Endodermal cell (in vitro differentiated cells): ENCODE measurements at regions not wholly inside any gene's neighbourhood (a gene's known extent, or its start where the extent isn't known, plus 50 kb on each side); places are given as distances from the start of the nearest gene placed in this dataset.

Experiments
- DNase-seq: peaks from one replicate; pipeline ENCODE4 v3.0.0-alpha.2; 2017
- H3K27ac ChIP-seq: 2 replicates; pipeline ENCODE4 v1.5.1; 2013; ENCODE audit warnings: mild to moderate bottlenecking, low read depth, low read length, moderate library complexity
- H3K27me3 ChIP-seq: 2 replicates; pipeline ENCODE4 v1.6.1; 2013; ENCODE audit warnings: mild to moderate bottlenecking, low read length, moderate library complexity; ENCODE audit not compliant: insufficient read depth, control insufficient read depth, poor library complexity, severe bottlenecking
- H3K36me3 ChIP-seq: 2 replicates; pipeline ENCODE4 v1.7.0; 2013; ENCODE audit warnings: mild to moderate bottlenecking, low read length, moderate library complexity; ENCODE audit not compliant: control insufficient read depth, insufficient read depth
- H3K4me1 ChIP-seq: one replicate; pipeline ENCODE4 v1.7.0; 2013; ENCODE audit warnings: low read length; ENCODE audit not compliant: control insufficient read depth, insufficient read depth
- H3K4me3 ChIP-seq: 2 replicates; pipeline ENCODE4 v1.5.1; 2013; ENCODE audit warnings: mild to moderate bottlenecking, low read length, moderate library complexity
- H3K9ac ChIP-seq: 2 replicates; pipeline ENCODE4 v1.6.1; 2013; ENCODE audit warnings: mild to moderate bottlenecking, low read length, moderate library complexity; ENCODE audit not compliant: poor library complexity, severe bottlenecking; ENCODE audit errors: extremely low read depth
- H3K9me3 ChIP-seq: 2 replicates; pipeline ENCODE4 v1.6.1; 2013; ENCODE audit warnings: mild to moderate bottlenecking, low read length, moderate library complexity; ENCODE audit not compliant: control insufficient read depth
- H3K27ac Mint-ChIP-seq: 2 replicates; pipeline ENCODE4 v1.8.0; 2020; ENCODE audit warnings: mixed read lengths
- H3K27me3 Mint-ChIP-seq: 2 replicates; pipeline ENCODE4 v1.8.0; 2021; ENCODE audit warnings: mild to moderate bottlenecking, mixed read lengths; ENCODE audit not compliant: insufficient read depth
- H3K36me3 Mint-ChIP-seq: 2 replicates; pipeline ENCODE4 v1.8.0; 2020; ENCODE audit warnings: low read depth, mixed read lengths
- H3K4me1 Mint-ChIP-seq: 2 replicates; pipeline ENCODE4 v1.8.0; 2020; ENCODE audit warnings: mixed read lengths
- H3K4me3 Mint-ChIP-seq: 2 replicates; pipeline ENCODE4 v1.8.0; 2020; ENCODE audit warnings: mild to moderate bottlenecking, moderate library complexity, mixed read lengths
- H3K9me3 Mint-ChIP-seq: 2 replicates; pipeline ENCODE4 v1.8.0; 2020; ENCODE audit warnings: mild to moderate bottlenecking, mixed read lengths
- CTCF ChIP-seq: fragments of 200-600 bp; sonication (generic); conservative IDR thresholded peaks from 2 replicates; pipeline ENCODE4 v1.5.0; 2021; ENCODE audit warnings: antibody characterized with exemption, mild to moderate bottlenecking
- WGBS, 2 experiments: methylation state at CpG; one replicate each; pipeline versions ENCODE4 v1.1.5 to v1.1.7; 2013; ENCODE audit warnings: missing lambda C conversion rate in 2 of 2, mixed read lengths in 1 of 2; ENCODE audit not compliant: insufficient coverage in 1 of 2, insufficient read length in 1 of 2; 5-methylcytosine and 5-hydroxymethylcytosine counted together

GRCh38 chr2:181234487-181234891 is 222.7 kb upstream of the ITGA4 start:
- TF ChIP-seq CTCF: no peak
- H3K36me3 Mint-ChIP-seq: no peaks in the 10 kb centered on the region
- no peaks in the 10 kb centered on the region for H3K36me3 ChIP-seq

GRCh38 chr2:181235011-181235410 is 222.2 kb upstream of the ITGA4 start:
- Mint-ChIP-seq H3K27ac (no peak overlapping the region), H3K4me3 (no peak overlapping the region), H3K9me3 (no peaks in the 10 kb centered on the region), H3K4me1 (no peaks in the 10 kb centered on the region), H3K27me3 (peaks cover 2% of the 10 kb centered on the region), H3K36me3 (no peaks in the 10 kb centered on the region)
- Histone ChIP-seq H3K27ac (no peak overlapping the region), H3K36me3 (no peaks in the 10 kb centered on the region), H3K27me3 (no peaks in the 10 kb centered on the region), H3K9ac (no peak overlapping the region), H3K4me3 (no peak overlapping the region), H3K4me1 (peaks cover 2% of the 10 kb centered on the region), H3K9me3 (no peaks in the 10 kb centered on the region)
- TF ChIP-seq CTCF: no peak
- no peak for DNase-seq
- 100% methylated on average over 1 of the region's 1 CpG; no CpG with 5 or more reads in 1 of the 2 experiments for WGBS, 2 experiments

More at GRCh38 chr2:181234487-181234891, 222.7 kb upstream of the ITGA4 start:
- WGBS, 2 experiments: 78 to 80% methylated on average over 1 of the region's 1 CpG
- DNase-seq: no peak
- Mint-ChIP-seq H3K27ac (no peak overlapping the region), H3K9me3 (no peaks in the 10 kb centered on the region), H3K4me1 (no peaks in the 10 kb centered on the region), H3K27me3 (peaks cover 2% of the 10 kb centered on the region), H3K4me3 (no peak overlapping the region)
- Histone ChIP-seq H3K27me3 (no peaks in the 10 kb centered on the region), H3K27ac (no peak overlapping the region), H3K4me3 (no peak overlapping the region), H3K4me1 (peaks cover 2% of the 10 kb centered on the region), H3K9me3 (no peaks in the 10 kb centered on the region), H3K9ac (no peak overlapping the region)

GRCh38 chr2:181235683-181236459 is 221.3 kb upstream of the ITGA4 start:
- Histone ChIP-seq H3K27me3 (no peaks in the 10 kb centered on the region), H3K4me1 (peaks cover 2% of the 10 kb centered on the region), H3K9ac (no peak overlapping the region), H3K9me3 (no peaks in the 10 kb centered on the region), H3K27ac (no peak overlapping the region), H3K36me3 (no peaks in the 10 kb centered on the region), H3K4me3 (no peak overlapping the region)
- Mint-ChIP-seq H3K9me3 (no peaks in the 10 kb centered on the region), H3K27ac (no peak overlapping the region), H3K4me1 (peaks cover 1% of the 10 kb centered on the region), H3K4me3 (no peak overlapping the region), H3K36me3 (no peaks in the 10 kb centered on the region), H3K27me3 (peaks cover 2% of the 10 kb centered on the region)
- 86% methylated on average over 4 of the region's 4 CpGs for WGBS, 2 experiments
- no peak for TF ChIP-seq CTCF
- no peak for DNase-seq
